ENCODE measurements at regions not wholly inside any gene's neighbourhood (a gene's known extent, or its start where the extent isn't known, plus 50 kb on each side); places are given as distances from the start of the nearest gene placed in this dataset.

GRCh38 chr20:17827079-17827478 is 127.3 kb downstream of the BANF2 start:
- no peak overlapping the region for H4K5ac ChIP-seq (ENCODE audit: insufficient read length, low read depth, low read length)
- no peak overlapping the region for H2BK15ac ChIP-seq (ENCODE audit: low read depth, low read length)
- no peak overlapping the region for H2BK120ac ChIP-seq (ENCODE audit: low read depth, low read length, poor library complexity, severe bottlenecking)
- H2BK12ac ChIP-seq (ENCODE audit: insufficient read length, low read depth, low read length) = no peak overlapping the region
- H4K20me1 ChIP-seq (ENCODE audit: control insufficient read depth, insufficient read depth, insufficient read length) = no peaks in the 10 kb centered on the region
- H3K9ac ChIP-seq (ENCODE audit: extremely low read depth, insufficient read length, low read length) = no peak overlapping the region
- H2AK5ac ChIP-seq (ENCODE audit: insufficient read length, low read length) = no peak overlapping the region
- no peak for DNase-seq
- peak overlapping the region in 1 of 3 experiments; percentile 89; a peak in 1 of 7 replicates for H3K27ac Mint-ChIP-seq
- peaks cover 32 to 33% of the 10 kb centered on the region in 2 experiments for H3K4me1 Mint-ChIP-seq
- no peaks in the 10 kb centered on the region for H3K79me1 ChIP-seq (ENCODE audit: insufficient read depth, low read depth, low read length, poor library complexity, severe bottlenecking)
- H3K18ac ChIP-seq (ENCODE audit: insufficient read length, low read depth, low read length) = no peak overlapping the region
- H3K4me2 ChIP-seq (ENCODE audit: insufficient read depth, insufficient read length, low read length) = no peak overlapping the region
- H3K23ac ChIP-seq (ENCODE audit: insufficient read length, low read depth, low read length) = no peak overlapping the region
- H3K27me3 Mint-ChIP-seq (ENCODE audit: low read depth) = peaks cover 2% of the 10 kb centered on the region
- no peaks in the 10 kb centered on the region for H3K36me3 Mint-ChIP-seq (ENCODE audit: insufficient read depth in 1 of 3, low read depth in 3 of 3)
- H2BK20ac ChIP-seq (ENCODE audit: low read depth, low read length, poor library complexity, severe bottlenecking) = no peak overlapping the region
- no peak overlapping the region for H3K27ac ChIP-seq (ENCODE audit: insufficient read length, low read depth, low read length)
- no peak overlapping the region for H4K91ac ChIP-seq (ENCODE audit: insufficient read length, low read depth, low read length)
- H3K9me3 ChIP-seq (ENCODE audit: control insufficient read depth, low read depth, low read length) = no peaks in the 10 kb centered on the region
- no peaks in the 10 kb centered on the region for H3K23me2 ChIP-seq (ENCODE audit: insufficient read length, low read depth, low read length, poor library complexity, severe bottlenecking)
- H3K56ac ChIP-seq (ENCODE audit: insufficient read length, low read depth, low read length) = no peak overlapping the region
- WGBS (ENCODE audit: extremely low coverage, insufficient read length, low lambda C conversion rate) = no CpG with 5 or more reads among the region's 4 CpGs
- no peaks in the 10 kb centered on the region; the same call in 1 of the 2 replicates for H3K4me1 ChIP-seq (ENCODE audit: insufficient read depth, low read length)
- no peak for TF ChIP-seq CTCF (conservative IDR thresholded peaks at IDR 0.05)
- H2BK5ac ChIP-seq (ENCODE audit: insufficient read length, low read length) = no peak overlapping the region
- no peak overlapping the region for H4K8ac ChIP-seq (replicated peaks; ENCODE audit: insufficient read length, low read depth, low read length)
- no peaks in the 10 kb centered on the region for H3K79me2 ChIP-seq (ENCODE audit: insufficient read depth, low read length)
- no peaks in the 10 kb centered on the region; a peak in 1 of 5 replicates for H3K9me3 Mint-ChIP-seq
- H3T11ph ChIP-seq (ENCODE audit: low read length) = no peak overlapping the region
- H2AFZ ChIP-seq (ENCODE audit: low read length) = no peak overlapping the region
- H3K14ac ChIP-seq (ENCODE audit: insufficient read depth, low read length) = no peak overlapping the region
- no peak overlapping the region for H3K4ac ChIP-seq (ENCODE audit: low read depth, low read length)
- H3K4me3 Mint-ChIP-seq = no peak overlapping the region
- no peaks in the 10 kb centered on the region for H3K27me3 ChIP-seq (ENCODE audit: insufficient read depth, low read length)

Data from H9 (cell line).